ENCODE measurements at regions not wholly inside any gene's neighbourhood (a gene's known extent, or its start where the extent isn't known, plus 50 kb on each side); places are given as distances from the start of the nearest gene placed in this dataset.

DNA sequence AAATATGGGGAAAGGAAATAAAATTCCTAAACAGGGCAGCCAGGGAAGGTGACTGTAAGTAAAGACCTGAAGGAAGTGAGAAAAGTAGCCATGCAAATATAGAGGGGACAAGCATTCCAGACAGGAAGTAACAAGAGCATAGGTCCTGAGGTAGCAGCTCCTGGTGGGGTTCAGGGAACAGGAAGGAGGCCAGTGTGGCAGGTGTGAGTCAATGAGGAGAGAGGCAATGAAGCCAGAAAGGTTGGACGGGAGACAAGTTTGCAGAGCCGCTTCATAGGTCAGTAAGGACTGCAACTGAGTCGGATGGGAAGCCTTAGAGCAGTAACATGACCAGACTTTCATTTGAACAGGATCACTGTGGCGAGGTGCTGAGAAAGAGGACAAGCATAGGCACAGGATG is 150.9 kb downstream of the METTL4 start:
- no peak overlapping the region for H3K4me3 ChIP-seq (ENCODE audit: insufficient read depth, low read length)
- peaks cover 9% of the 10 kb centered on the region for H3K4me1 ChIP-seq (ENCODE audit: insufficient read depth, low read length)
- H3K9me3 ChIP-seq (ENCODE audit: low read depth, low read length), result no peaks in the 10 kb centered on the region
- no peaks in the 10 kb centered on the region for H4K20me1 ChIP-seq (ENCODE audit: insufficient read depth, low read length)
- DNase-seq (ENCODE audit: insufficient read length, low spot score, missing footprints), result no peak
- H3K36me3 ChIP-seq (ENCODE audit: insufficient read depth, low read length), result no peaks in the 10 kb centered on the region
- no peaks in the 10 kb centered on the region for H3K79me2 ChIP-seq (ENCODE audit: insufficient read depth, low read length)
- no peak overlapping the region for H3K27ac ChIP-seq (ENCODE audit: low read depth, low read length)
- H2AFZ ChIP-seq (ENCODE audit: low read length), result no peak overlapping the region
- H3K4me2 ChIP-seq (ENCODE audit: insufficient read depth, low read length), result no peak overlapping the region
- TF ChIP-seq, protein P1, sequence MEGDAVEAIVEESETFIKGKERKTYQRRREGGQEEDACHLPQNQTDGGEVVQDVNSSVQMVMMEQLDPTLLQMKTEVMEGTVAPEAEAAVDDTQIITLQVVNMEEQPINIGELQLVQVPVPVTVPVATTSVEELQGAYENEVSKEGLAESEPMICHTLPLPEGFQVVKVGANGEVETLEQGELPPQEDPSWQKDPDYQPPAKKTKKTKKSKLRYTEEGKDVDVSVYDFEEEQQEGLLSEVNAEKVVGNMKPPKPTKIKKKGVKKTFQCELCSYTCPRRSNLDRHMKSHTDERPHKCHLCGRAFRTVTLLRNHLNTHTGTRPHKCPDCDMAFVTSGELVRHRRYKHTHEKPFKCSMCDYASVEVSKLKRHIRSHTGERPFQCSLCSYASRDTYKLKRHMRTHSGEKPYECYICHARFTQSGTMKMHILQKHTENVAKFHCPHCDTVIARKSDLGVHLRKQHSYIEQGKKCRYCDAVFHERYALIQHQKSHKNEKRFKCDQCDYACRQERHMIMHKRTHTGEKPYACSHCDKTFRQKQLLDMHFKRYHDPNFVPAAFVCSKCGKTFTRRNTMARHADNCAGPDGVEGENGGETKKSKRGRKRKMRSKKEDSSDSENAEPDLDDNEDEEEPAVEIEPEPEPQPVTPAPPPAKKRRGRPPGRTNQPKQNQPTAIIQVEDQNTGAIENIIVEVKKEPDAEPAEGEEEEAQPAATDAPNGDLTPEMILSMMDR (IDR thresholded peaks at IDR 0.05; ENCODE audit: extremely low read depth, low read depth, low read length), result no peak
- H3K27me3 ChIP-seq (ENCODE audit: insufficient read depth, low read length), result no peaks in the 10 kb centered on the region

DNA sequence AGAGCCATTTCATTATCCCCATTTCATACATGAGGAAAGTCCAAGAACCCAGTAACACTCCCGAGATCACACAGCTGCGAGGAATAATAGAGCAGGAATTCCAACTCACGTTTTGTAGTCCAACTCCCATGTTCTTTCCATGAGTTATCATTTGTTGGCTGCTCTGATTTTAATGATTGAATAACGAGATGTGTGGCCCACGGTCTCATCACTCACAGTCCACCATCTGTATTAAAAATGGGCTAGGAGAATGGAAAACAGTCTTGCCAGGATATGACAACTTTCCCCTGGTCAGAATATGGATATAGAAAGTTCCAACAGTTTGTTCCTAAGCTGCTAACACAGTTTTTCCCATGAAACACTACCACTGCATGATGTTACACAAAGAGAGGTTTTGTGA is 147.5 kb downstream of the METTL4 start:
- Histone ChIP-seq H3K27ac (ENCODE audit: low read depth, low read length) (no peak overlapping the region), H3K27me3 (ENCODE audit: insufficient read depth, low read length) (no peaks in the 10 kb centered on the region), H3K4me3 (ENCODE audit: insufficient read depth, low read length) (no peak overlapping the region), H3K4me1 (ENCODE audit: insufficient read depth, low read length) (peaks cover 7% of the 10 kb centered on the region), H3K9me3 (ENCODE audit: low read depth, low read length) (no peaks in the 10 kb centered on the region), H2AFZ (ENCODE audit: low read length) (no peak overlapping the region), H3K4me2 (ENCODE audit: insufficient read depth, low read length) (no peak overlapping the region), H3K79me2 (ENCODE audit: insufficient read depth, low read length) (no peaks in the 10 kb centered on the region), H4K20me1 (ENCODE audit: insufficient read depth, low read length) (no peaks in the 10 kb centered on the region), H3K36me3 (ENCODE audit: insufficient read depth, low read length) (no peaks in the 10 kb centered on the region)
- DNase-seq (ENCODE audit: insufficient read length, low spot score, missing footprints), result no peak
- TF ChIP-seq, protein P1 (IDR thresholded peaks at IDR 0.05; ENCODE audit: extremely low read depth, low read depth, low read length), result no peak

DNA sequence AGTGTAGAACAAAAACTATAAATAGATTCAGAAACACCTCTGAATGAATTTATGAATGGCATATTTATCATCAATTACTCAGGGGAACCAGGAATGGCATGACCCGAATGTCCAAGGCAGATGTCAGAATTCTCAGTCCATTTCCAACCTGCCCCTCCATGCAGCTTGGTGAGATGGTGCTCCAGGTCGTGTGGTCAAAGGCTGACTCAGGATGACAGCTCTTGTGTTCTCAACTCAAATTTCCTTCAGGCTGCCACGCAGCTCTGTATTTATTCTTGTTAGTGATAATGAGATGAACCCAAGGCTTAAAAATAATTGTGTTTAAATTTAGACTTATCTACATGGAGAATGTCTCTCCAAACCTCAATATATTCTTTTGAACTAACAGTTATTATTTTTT is 146.9 kb downstream of the METTL4 start:
- Histone ChIP-seq H2AFZ (ENCODE audit: low read length) (no peak overlapping the region), H3K9me3 (ENCODE audit: low read depth, low read length) (no peaks in the 10 kb centered on the region), H4K20me1 (ENCODE audit: insufficient read depth, low read length) (no peaks in the 10 kb centered on the region), H3K4me1 (ENCODE audit: insufficient read depth, low read length) (peaks cover 7% of the 10 kb centered on the region), H3K27me3 (ENCODE audit: insufficient read depth, low read length) (no peaks in the 10 kb centered on the region), H3K4me3 (ENCODE audit: insufficient read depth, low read length) (no peak overlapping the region), H3K27ac (ENCODE audit: low read depth, low read length) (no peak overlapping the region), H3K4me2 (ENCODE audit: insufficient read depth, low read length) (no peak overlapping the region), H3K36me3 (ENCODE audit: insufficient read depth, low read length) (no peaks in the 10 kb centered on the region), H3K79me2 (ENCODE audit: insufficient read depth, low read length) (no peaks in the 10 kb centered on the region)
- no peak for DNase-seq (ENCODE audit: insufficient read length, low spot score, missing footprints)
- TF ChIP-seq, protein P1 (IDR thresholded peaks at IDR 0.05; ENCODE audit: extremely low read depth, low read depth, low read length), result no peak

DNA sequence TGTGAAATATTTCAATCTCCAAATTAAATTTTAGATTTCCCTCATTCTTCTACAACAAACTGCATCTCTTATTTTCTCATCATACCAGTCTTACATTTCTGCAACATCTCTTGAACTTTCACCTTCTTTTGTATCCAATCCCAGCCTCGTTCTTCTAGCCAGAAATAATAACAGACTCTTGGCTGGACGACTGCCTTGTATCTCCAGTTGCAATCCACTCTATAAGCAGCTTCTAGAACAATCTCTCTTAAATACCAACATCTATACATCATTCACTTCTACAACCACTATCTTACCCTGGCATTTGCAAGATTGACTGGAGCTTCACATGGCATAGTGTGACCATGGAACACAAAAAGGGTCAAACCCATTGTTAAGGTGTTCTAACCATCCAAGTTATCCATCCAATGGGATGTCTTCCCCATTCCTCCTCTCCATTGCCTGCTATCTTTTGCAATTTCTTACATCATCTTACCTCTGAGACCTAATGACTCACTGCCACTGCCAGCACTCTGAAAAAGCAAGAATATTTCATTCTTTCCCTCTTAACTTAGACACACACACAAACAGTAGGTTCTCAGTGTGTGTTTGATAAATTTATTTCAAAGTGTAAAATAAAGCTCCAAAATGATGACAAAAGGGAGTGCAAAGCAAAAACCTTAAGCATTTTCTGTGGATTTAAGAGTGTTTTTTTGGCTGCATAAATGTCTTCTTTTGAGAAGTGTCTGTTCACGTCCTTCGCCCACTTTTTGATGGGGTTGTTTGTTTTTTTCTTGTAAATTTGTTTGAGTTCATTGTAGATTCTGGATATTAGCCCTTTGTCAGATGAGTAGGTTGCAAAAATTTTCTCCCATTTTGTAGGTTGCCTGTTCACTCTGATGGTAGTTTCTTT is 145.6 kb downstream of the METTL4 start:
- no peaks in the 10 kb centered on the region for H3K27me3 ChIP-seq (ENCODE audit: insufficient read depth, low read length)
- DNase-seq (ENCODE audit: insufficient read length, low spot score, missing footprints), result no peak

More for the DNA sequence above, 145.6 kb downstream of the METTL4 start:
- no peaks in the 10 kb centered on the region for H3K79me2 ChIP-seq (ENCODE audit: insufficient read depth, low read length)
- H3K9me3 ChIP-seq (ENCODE audit: low read depth, low read length), result no peaks in the 10 kb centered on the region
- H3K36me3 ChIP-seq (ENCODE audit: insufficient read depth, low read length), result no peaks in the 10 kb centered on the region
- no peak overlapping the region for H3K27ac ChIP-seq (ENCODE audit: low read depth, low read length)
- peaks cover 7% of the 10 kb centered on the region for H3K4me1 ChIP-seq (ENCODE audit: insufficient read depth, low read length)
- H3K4me2 ChIP-seq (ENCODE audit: insufficient read depth, low read length), result no peak overlapping the region
- H4K20me1 ChIP-seq (ENCODE audit: insufficient read depth, low read length), result no peaks in the 10 kb centered on the region
- no peak overlapping the region for H2AFZ ChIP-seq (ENCODE audit: low read length)
- TF ChIP-seq, protein P1 (IDR thresholded peaks at IDR 0.05; ENCODE audit: extremely low read depth, low read depth, low read length), result no peak
- H3K4me3 ChIP-seq (ENCODE audit: insufficient read depth, low read length), result no peak overlapping the region

All from osteoblast (primary cell).